RPMI8226 (cell line): ENCODE measurements at regions not wholly inside any gene's neighbourhood (a gene's known extent, or its start where the extent isn't known, plus 50 kb on each side); places are given as distances from the start of the nearest gene placed in this dataset.

Source experiments
- DNase-seq: peaks from one replicate; pipeline ENCODE4 v3.0.0-alpha.2; 2015

- no peak for DNase-seq
Measured at GRCh38 chr3:40705663-40706062, 180.9 kb downstream of the ZNF621 start.

- peak; percentile 25 for DNase-seq
Measured at GRCh38 chr3:40713306-40713705, 188.5 kb downstream of the ZNF621 start.

GRCh38 chr3:40713795-40714194 is 189.0 kb downstream of the ZNF621 start:
- peak; percentile 45 for DNase-seq

- no peak for DNase-seq
Measured at GRCh38 chr3:40714771-40715345, 190.1 kb downstream of the ZNF621 start.

- no peak for DNase-seq
Measured at GRCh38 chr3:40715551-40715950, 190.8 kb downstream of the ZNF621 start.

- no peak for DNase-seq
Measured at GRCh38 chr3:40717471-40717870, 192.7 kb downstream of the ZNF621 start.

GRCh38 chr3:40718209-40718608 is 193.4 kb downstream of the ZNF621 start:
- no peak for DNase-seq

GRCh38 chr3:40718681-40719080 is 193.9 kb downstream of the ZNF621 start:
- peak; percentile 72 for DNase-seq

- peak; percentile 60 for DNase-seq
Measured at GRCh38 chr3:40719660-40720287, 195.0 kb downstream of the ZNF621 start.

GRCh38 chr3:40720341-40720740 is 195.6 kb downstream of the ZNF621 start:
- DNase-seq, result no peak

- DNase-seq, result no peak
Measured at GRCh38 chr3:40720863-40721262, 196.1 kb downstream of the ZNF621 start.

GRCh38 chr3:40723083-40723660 is 198.4 kb downstream of the ZNF621 start:
- no peak for DNase-seq

GRCh38 chr3:40725031-40725430 is 200.3 kb downstream of the ZNF621 start:
- peak; percentile 49 for DNase-seq

- no peak for DNase-seq
Measured at GRCh38 chr3:40731445-40731844, 206.7 kb downstream of the ZNF621 start.

- no peak for DNase-seq
Measured at GRCh38 chr3:40736943-40737342, 212.2 kb downstream of the ZNF621 start.

GRCh38 chr3:40737343-40737742 is 212.6 kb downstream of the ZNF621 start:
- no peak for DNase-seq

GRCh38 chr3:40739971-40740370 is 215.2 kb downstream of the ZNF621 start:
- no peak for DNase-seq

GRCh38 chr3:40741729-40742128 is 217.0 kb downstream of the ZNF621 start:
- no peak for DNase-seq

GRCh38 chr3:40745381-40746106 is 220.8 kb downstream of the ZNF621 start:
- no peak for DNase-seq

- DNase-seq, result no peak
Measured at GRCh38 chr3:40751666-40752065, 226.9 kb downstream of the ZNF621 start.

- no peak for DNase-seq
Measured at GRCh38 chr3:40752492-40752891, 227.7 kb downstream of the ZNF621 start.

- DNase-seq, result no peak
Measured at GRCh38 chr3:40753291-40753770, 228.6 kb downstream of the ZNF621 start.

- no peak for DNase-seq
Measured at GRCh38 chr3:40753951-40754350, 229.2 kb downstream of the ZNF621 start.

GRCh38 chr3:40754994-40755393 is 230.2 kb downstream of the ZNF621 start:
- DNase-seq, result no peak
